HEK293T (cell line): ENCODE measurements at regions not wholly inside any gene's neighbourhood (a gene's known extent, or its start where the extent isn't known, plus 50 kb on each side); places are given as distances from the start of the nearest gene placed in this dataset.

Experiments used
- ARNT ChIP-seq: fragments of 450-650 bp; IDR thresholded peaks from 2 replicates; pipeline ENCODE4 v1.6.1; 2017; ENCODE audit warnings: mild to moderate bottlenecking
- BHLHE40 ChIP-seq: fragments of 450-650 bp; IDR thresholded peaks from 2 replicates; pipeline ENCODE4 v1.6.1; 2016; ENCODE audit warnings: mild to moderate bottlenecking, moderate library complexity, borderline replicate concordance
- CTBP1 ChIP-seq: fragments of 450-650 bp; IDR thresholded peaks from 2 replicates; pipeline ENCODE4 v1.6.1; 2016; ENCODE audit warnings: borderline replicate concordance
- ELF4 ChIP-seq: fragments of 450-650 bp; IDR thresholded peaks from 2 replicates; pipeline ENCODE4 v1.6.1; 2017; ENCODE audit warnings: antibody characterized with exemption
- FOXA1 ChIP-seq: fragments of 450-650 bp; IDR thresholded peaks from 2 replicates; pipeline ENCODE4 v1.6.1; 2016; ENCODE audit warnings: mild to moderate bottlenecking
- FOXM1 ChIP-seq: fragments of 450-650 bp; IDR thresholded peaks from 2 replicates; pipeline ENCODE4 v1.6.1; 2017; ENCODE audit warnings: mild to moderate bottlenecking, borderline replicate concordance
- HDGF ChIP-seq: fragments of 450-650 bp; IDR thresholded peaks from 2 replicates; pipeline ENCODE4 v1.6.1; 2017; ENCODE audit warnings: antibody characterized with exemption, borderline replicate concordance
- L3MBTL2 ChIP-seq: fragments of 450-650 bp; conservative IDR thresholded peaks from 2 replicates; pipeline ENCODE4 v1.6.1; 2016; ENCODE audit warnings: mild to moderate bottlenecking
- NFRKB ChIP-seq: fragments of 450-650 bp; IDR thresholded peaks from 2 replicates; pipeline ENCODE4 v1.6.1; 2016; ENCODE audit warnings: mild to moderate bottlenecking, moderate library complexity
- PKNOX1 ChIP-seq: fragments of 450-650 bp; IDR thresholded peaks from 2 replicates; pipeline ENCODE4 v1.6.1; 2016
- SP1 ChIP-seq: fragments of 450-650 bp; IDR thresholded peaks from 2 replicates; pipeline ENCODE4 v1.6.1; 2017
- SUZ12 ChIP-seq: fragments of 450-650 bp; IDR thresholded peaks from 2 replicates; pipeline ENCODE4 v1.6.1; 2016; ENCODE audit warnings: mild to moderate bottlenecking
- TARDBP ChIP-seq: fragments of 450-650 bp; IDR thresholded peaks from 2 replicates; pipeline ENCODE4 v1.6.1; 2016

GRCh38 chr7:93632371-93632770 lies 57.8 kb upstream of the CALCR start:
- TF ChIP-seq FOXA1 = no peak
- no peak for TF ChIP-seq ARNT
- no peak for TF ChIP-seq SUZ12
- no peak for TF ChIP-seq BHLHE40
- TF ChIP-seq ELF4 = no peak
- TF ChIP-seq FOXM1 = no peak
- TF ChIP-seq SP1 = no peak
- TF ChIP-seq HDGF = no peak
- no peak for TF ChIP-seq NFRKB
- TF ChIP-seq TARDBP = no peak
- TF ChIP-seq CTBP1 = no peak
- no peak for TF ChIP-seq PKNOX1
- no peak for TF ChIP-seq L3MBTL2
